Astrocyte of the spinal cord (primary cell): ENCODE measurements at regions not wholly inside any gene's neighbourhood (a gene's known extent, or its start where the extent isn't known, plus 50 kb on each side); places are given as distances from the start of the nearest gene placed in this dataset.

Source experiments
- DNase-seq: peaks from one replicate; pipeline ENCODE4 v3.0.0; 2011; ENCODE audit warnings: low read depth, low spot score
- H3K4me3 ChIP-seq: 2 replicates; pipeline ENCODE4 v1.5.1; 2011; ENCODE audit warnings: low read depth, mild to moderate bottlenecking, low read length, moderate library complexity
- CTCF ChIP-seq: IDR thresholded peaks from 2 replicates; pipeline ENCODE4 v1.5.1; 2012; ENCODE audit warnings: low read depth, mild to moderate bottlenecking, low read length, inconsistent platforms
- in situ Hi-C: cut with HindIII; loops from 2 replicates; pipeline ENCODE4 v1.10.0; 2017; ENCODE audit warnings: low sequenced_read_pairs

- H3K4me3 ChIP-seq: no peak overlapping the region
- no peak for DNase-seq
- TF ChIP-seq CTCF: no peak
- in situ Hi-C loops: no loop called here
Observed at GRCh38 chr4:27305246-27305645, 444.6 kb downstream of the STIM2 start.

DNA sequence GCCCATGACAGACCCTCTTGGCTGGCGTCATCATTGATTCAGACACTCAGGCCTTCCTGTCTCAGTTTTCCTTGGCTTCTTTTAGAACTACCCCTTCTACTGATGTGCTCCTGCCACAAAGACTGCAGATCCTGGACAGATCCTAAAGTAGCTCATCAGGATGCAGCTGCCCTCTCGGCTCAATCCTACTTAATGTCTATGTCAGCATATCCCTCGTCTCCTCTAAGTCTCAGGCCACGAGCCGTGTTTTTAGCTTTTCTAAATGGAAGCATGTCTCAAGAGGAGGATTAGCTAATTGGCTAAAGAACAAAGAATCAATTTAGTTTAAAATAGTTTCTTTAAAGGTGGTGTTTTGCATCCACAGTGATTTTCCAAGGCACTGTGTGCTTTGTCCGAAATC lies 447.7 kb downstream of the STIM2 start:
- in situ Hi-C loops: no loop called here
- no peak for DNase-seq
- TF ChIP-seq CTCF: no peak
- no peak overlapping the region for H3K4me3 ChIP-seq

GRCh38 chr4:27315625-27316024 lies 455.0 kb downstream of the STIM2 start:
- in situ Hi-C loops: no loop called here
- H3K4me3 ChIP-seq: no peak overlapping the region
- no peak for TF ChIP-seq CTCF
- no peak for DNase-seq

DNA sequence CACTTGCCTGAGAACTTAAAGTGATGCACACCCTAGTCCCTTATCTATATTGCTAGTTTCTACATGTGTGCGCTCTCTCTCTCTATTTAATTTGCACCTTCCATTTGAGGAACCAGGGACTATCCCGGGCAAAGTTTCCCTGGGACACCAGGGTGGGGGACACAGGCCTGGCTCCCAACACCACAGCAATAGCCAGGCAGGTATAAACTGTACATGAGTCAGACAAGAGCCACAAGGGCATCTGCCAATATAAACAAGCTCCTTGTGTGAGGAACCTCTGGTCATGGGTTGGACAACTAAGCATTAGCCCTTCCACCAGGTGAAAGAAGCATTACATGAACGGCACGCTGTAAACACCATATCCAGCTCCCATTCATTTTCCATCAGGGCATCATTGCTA lies 455.5 kb downstream of the STIM2 start:
- no peak for DNase-seq
- in situ Hi-C loops: no loop called here
- no peak for TF ChIP-seq CTCF
- no peak overlapping the region for H3K4me3 ChIP-seq

DNA sequence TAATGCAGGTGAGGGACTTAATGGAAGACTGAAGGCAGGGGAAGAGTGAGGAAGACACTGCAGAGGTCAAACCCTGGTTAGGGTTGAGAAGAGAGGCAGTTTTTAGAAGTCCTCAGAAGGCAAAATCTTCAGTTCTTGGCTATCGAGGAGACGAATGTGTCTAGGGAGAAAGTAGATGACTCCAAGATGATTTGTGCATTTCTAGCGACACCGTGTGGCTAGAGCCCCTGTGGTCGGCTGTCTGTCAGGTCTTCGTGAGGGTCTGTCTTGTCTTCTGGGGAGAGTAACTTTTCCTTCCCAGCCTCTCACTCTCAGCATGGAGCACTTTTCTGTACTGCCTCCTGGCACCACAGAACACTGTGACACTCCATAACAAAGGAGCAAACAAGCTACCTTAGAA lies 458.1 kb downstream of the STIM2 start:
- peak; percentile 66 for TF ChIP-seq CTCF
- no peak overlapping the region for H3K4me3 ChIP-seq
- DNase-seq: peak; percentile 30
- in situ Hi-C loops: no loop called here

DNA sequence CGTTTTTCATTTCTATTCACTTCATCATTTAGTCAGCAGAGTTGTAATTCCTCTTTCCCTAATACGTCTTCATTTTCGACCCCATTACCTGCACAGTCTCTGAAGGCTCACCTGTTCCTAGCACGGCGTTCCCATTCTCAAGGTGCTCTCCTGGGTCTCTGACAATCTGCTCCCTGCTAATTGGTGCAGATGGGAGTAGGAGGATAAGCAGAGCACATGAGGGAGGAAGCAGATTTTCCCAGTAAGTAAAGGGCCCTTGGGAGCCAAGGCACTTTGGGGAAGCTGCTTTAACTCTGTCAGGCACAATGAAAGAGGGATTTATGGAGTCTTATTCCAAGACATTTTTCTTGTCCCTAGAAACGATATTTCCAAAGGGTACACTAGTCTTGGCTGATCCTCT lies 466.4 kb downstream of the STIM2 start:
- no peak overlapping the region for H3K4me3 ChIP-seq
- no peak for TF ChIP-seq CTCF
- in situ Hi-C loops: no loop called here
- no peak for DNase-seq
